ENCODE measurements at regions not wholly inside any gene's neighbourhood (a gene's known extent, or its start where the extent isn't known, plus 50 kb on each side); places are given as distances from the start of the nearest gene placed in this dataset.

DNA sequence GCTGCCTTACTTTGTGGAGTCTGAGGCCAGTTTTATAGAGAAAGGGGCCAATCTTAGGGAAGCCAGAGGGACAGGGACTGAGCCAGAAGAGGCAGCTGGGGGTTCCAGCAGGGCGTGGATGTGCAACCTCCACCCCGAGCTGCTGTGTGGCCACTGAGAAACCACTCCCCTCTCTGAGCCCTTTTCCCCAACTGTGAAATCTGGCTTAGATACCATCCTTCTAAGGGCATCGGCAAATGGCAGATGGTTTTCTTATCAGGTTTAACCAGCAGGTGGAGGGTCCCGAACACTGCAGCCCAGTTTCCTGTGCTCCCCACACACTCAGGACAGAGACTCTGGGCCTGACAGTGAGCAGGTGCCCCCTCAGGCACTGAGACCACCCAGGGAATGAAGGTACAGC lies 55.8 kb upstream of the SLC6A6 start:
- TF ChIP-seq, protein P1, sequence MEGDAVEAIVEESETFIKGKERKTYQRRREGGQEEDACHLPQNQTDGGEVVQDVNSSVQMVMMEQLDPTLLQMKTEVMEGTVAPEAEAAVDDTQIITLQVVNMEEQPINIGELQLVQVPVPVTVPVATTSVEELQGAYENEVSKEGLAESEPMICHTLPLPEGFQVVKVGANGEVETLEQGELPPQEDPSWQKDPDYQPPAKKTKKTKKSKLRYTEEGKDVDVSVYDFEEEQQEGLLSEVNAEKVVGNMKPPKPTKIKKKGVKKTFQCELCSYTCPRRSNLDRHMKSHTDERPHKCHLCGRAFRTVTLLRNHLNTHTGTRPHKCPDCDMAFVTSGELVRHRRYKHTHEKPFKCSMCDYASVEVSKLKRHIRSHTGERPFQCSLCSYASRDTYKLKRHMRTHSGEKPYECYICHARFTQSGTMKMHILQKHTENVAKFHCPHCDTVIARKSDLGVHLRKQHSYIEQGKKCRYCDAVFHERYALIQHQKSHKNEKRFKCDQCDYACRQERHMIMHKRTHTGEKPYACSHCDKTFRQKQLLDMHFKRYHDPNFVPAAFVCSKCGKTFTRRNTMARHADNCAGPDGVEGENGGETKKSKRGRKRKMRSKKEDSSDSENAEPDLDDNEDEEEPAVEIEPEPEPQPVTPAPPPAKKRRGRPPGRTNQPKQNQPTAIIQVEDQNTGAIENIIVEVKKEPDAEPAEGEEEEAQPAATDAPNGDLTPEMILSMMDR (IDR thresholded peaks at IDR 0.05; ENCODE audit: insufficient read depth, low read length, severe bottlenecking) = no peak
- H3K4me3 ChIP-seq (ENCODE audit: low read depth, low read length) = no peak overlapping the region
- H3K27me3 ChIP-seq (ENCODE audit: control insufficient read depth, insufficient read depth, low read length) = peaks cover 2% of the 10 kb centered on the region
- DNase-seq (ENCODE audit: low read depth) = no peak
- FAIRE-seq = no peak
- H3K36me3 ChIP-seq (ENCODE audit: control insufficient read depth, insufficient read depth, low read length) = no peaks in the 10 kb centered on the region

DNA sequence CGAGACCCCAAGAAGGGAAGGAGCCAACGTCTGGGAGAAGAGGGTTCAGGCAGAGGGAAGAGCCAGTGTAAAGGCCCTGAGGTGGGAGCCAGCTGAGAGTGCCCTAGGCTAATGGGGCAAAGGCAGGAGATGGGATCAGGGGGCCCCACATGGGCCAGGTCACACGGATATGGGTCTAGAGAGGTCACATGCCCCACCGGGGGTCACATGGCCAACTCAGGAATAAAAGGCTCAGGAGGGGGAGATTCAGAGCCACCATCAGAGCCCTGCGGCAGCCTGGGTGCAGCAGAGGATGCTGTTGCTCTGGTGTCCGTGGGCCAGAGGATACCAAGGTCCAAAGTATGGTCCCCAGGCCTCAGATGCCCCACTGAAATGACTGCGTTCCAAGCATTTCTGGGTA lies 55.3 kb upstream of the SLC6A6 start:
- FAIRE-seq = no peak

GRCh38 chr3:14351617-14352001 lies 50.8 kb upstream of the SLC6A6 start:
- FAIRE-seq = no peak
- TF ChIP-seq, protein P1 (IDR thresholded peaks at IDR 0.05; ENCODE audit: insufficient read depth, low read length, severe bottlenecking) = no peak

More for the DNA sequence above, 55.3 kb upstream of the SLC6A6 start:
- Histone ChIP-seq H3K36me3 (ENCODE audit: control insufficient read depth, insufficient read depth, low read length) (no peaks in the 10 kb centered on the region), H3K27me3 (ENCODE audit: control insufficient read depth, insufficient read depth, low read length) (peaks cover 2% of the 10 kb centered on the region), H3K4me3 (ENCODE audit: low read depth, low read length) (no peak overlapping the region)
- TF ChIP-seq, protein P1 (IDR thresholded peaks at IDR 0.05; ENCODE audit: insufficient read depth, low read length, severe bottlenecking) = no peak
- DNase-seq (ENCODE audit: low read depth) = no peak

DNA sequence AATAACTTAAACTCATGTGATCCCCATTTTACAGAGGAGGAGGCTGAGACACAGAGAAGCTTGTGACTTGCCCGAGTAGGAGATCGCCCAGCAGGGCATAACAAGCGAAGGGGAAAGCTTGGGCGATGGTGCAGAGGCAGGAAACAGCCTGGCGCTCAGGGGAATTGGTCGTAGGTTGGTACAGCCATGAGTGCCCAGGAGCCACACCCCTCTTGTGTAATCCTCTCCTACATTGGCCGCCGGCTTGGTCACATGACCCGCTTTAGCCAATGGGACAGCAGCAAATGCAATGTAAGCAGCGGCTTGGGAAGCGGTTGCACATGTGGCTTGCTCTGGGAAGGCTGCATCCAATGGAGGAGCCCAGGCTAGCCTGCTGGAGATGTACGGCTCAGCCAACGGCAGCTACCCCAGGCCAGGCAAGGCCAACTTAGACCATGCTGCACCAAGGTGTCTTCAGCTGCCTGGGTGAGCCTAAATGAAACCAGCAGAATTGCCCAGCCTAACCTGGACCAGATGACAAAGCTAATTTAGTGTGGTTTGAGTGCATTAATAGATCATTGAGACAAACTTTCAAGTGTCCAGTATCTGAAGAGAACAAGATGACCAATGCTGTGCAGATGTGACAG lies 50.3 kb upstream of the SLC6A6 start:
- no peak for DNase-seq (ENCODE audit: low read depth)
- Histone ChIP-seq H3K27me3 (ENCODE audit: control insufficient read depth, insufficient read depth, low read length) (peaks cover 2% of the 10 kb centered on the region), H3K36me3 (ENCODE audit: control insufficient read depth, insufficient read depth, low read length) (no peaks in the 10 kb centered on the region), H3K4me3 (ENCODE audit: low read depth, low read length) (no peak overlapping the region)
- no peak for FAIRE-seq
- TF ChIP-seq, protein P1 (IDR thresholded peaks at IDR 0.05; ENCODE audit: insufficient read depth, low read length, severe bottlenecking) = no peak

More at GRCh38 chr3:14351617-14352001, 50.8 kb upstream of the SLC6A6 start:
- H3K27me3 ChIP-seq (ENCODE audit: control insufficient read depth, insufficient read depth, low read length) = peaks cover 2% of the 10 kb centered on the region
- H3K36me3 ChIP-seq (ENCODE audit: control insufficient read depth, insufficient read depth, low read length) = no peaks in the 10 kb centered on the region
- no peak overlapping the region for H3K4me3 ChIP-seq (ENCODE audit: low read depth, low read length)
- DNase-seq (ENCODE audit: low read depth) = no peak
